Calu3 (cell line): ENCODE measurements at regions not wholly inside any gene's neighbourhood (a gene's known extent, or its start where the extent isn't known, plus 50 kb on each side); places are given as distances from the start of the nearest gene placed in this dataset.

Source experiments
- BruUV-seq: library from RNA; stranded (reverse); fragments of 400-500 nt; replicated peaks from 2 replicates; lab custom pipeline; 2021; lab: Mats Ljungman, UMichigan
- CTCF ChIA-PET: fragments of 300-600 bp; sonication (Branson Sonifier 250); formaldehyde crosslinking; loops from one replicate; lab custom pipeline; 2022; ENCODE audit warnings: antibody characterized with exemption; lab: Charles Lee
- DNase-seq: peaks from one replicate; pipeline ENCODE4 v3.0.0; 2022
- H3K27ac Mint-ChIP-seq: one replicate; pipeline ENCODE4 v1.8.0; 2022; ENCODE audit warnings: mixed read lengths; ENCODE audit not compliant: unreplicated experiment
- H3K27me3 Mint-ChIP-seq: one replicate; pipeline ENCODE4 v1.8.0; 2022; ENCODE audit warnings: mixed read lengths; ENCODE audit not compliant: unreplicated experiment
- H3K36me3 Mint-ChIP-seq: one replicate; pipeline ENCODE4 v1.8.0; 2022; ENCODE audit warnings: mild to moderate bottlenecking, moderate library complexity, mixed read lengths; ENCODE audit not compliant: insufficient read depth, unreplicated experiment
- H3K4me1 Mint-ChIP-seq: one replicate; pipeline ENCODE4 v1.8.0; 2022; ENCODE audit warnings: mild to moderate bottlenecking, low read depth, mixed read lengths; ENCODE audit not compliant: unreplicated experiment
- H3K4me3 Mint-ChIP-seq: one replicate; pipeline ENCODE4 v1.8.0; 2022; ENCODE audit warnings: mild to moderate bottlenecking, low read depth, moderate library complexity, mixed read lengths; ENCODE audit not compliant: unreplicated experiment
- H3K9me3 Mint-ChIP-seq: one replicate; pipeline ENCODE4 v1.8.0; 2022; ENCODE audit warnings: low read depth, mixed read lengths; ENCODE audit not compliant: unreplicated experiment
- intact Hi-C: fragments of 100-400 bp; cut with micrococcal nuclease; formaldehyde crosslinking; loops from one replicate; pipeline ENCODE4 v1.10.0; 2022; ENCODE audit not compliant: unreplicated experiment
- TF ChIP-seq, protein P1 (sequence below): fragments of 200-600 bp; IDR thresholded peaks from one replicate; pipeline ENCODE4 v1.8.0; 2022; ENCODE audit warnings: antibody characterized with exemption; ENCODE audit not compliant: unreplicated experiment

DNA sequence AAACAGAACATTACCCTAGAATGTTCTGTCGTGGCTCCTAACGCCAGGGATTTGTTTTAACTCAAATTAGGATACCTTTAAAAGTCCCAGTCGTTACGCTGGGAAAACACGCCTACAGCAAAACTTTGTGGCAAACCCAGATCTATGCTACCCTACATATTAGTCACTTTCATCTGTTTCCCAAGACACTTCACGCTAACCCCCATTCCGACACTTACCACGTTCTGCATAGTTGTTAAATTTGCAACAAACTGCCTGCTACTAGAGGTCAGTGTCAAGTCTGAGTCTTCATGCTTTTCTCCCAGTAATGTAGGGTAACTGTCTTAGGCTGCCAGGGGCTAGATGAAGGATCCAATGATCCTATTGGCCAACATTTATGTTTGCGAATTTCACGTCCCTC is 140.3 kb downstream of the RASEF start:
- H3K4me3 Mint-ChIP-seq = no peak overlapping the region
- no peak for DNase-seq
- H3K36me3 Mint-ChIP-seq = no peaks in the 10 kb centered on the region
- CTCF ChIA-PET = no interaction called here
- no peaks in the 10 kb centered on the region for H3K9me3 Mint-ChIP-seq
- H3K4me1 Mint-ChIP-seq = peaks cover 10% of the 10 kb centered on the region
- no peaks in the 10 kb centered on the region for H3K27me3 Mint-ChIP-seq
- intact Hi-C loops = no loop called here
- H3K27ac Mint-ChIP-seq = no peak overlapping the region
- TF ChIP-seq, protein P1, sequence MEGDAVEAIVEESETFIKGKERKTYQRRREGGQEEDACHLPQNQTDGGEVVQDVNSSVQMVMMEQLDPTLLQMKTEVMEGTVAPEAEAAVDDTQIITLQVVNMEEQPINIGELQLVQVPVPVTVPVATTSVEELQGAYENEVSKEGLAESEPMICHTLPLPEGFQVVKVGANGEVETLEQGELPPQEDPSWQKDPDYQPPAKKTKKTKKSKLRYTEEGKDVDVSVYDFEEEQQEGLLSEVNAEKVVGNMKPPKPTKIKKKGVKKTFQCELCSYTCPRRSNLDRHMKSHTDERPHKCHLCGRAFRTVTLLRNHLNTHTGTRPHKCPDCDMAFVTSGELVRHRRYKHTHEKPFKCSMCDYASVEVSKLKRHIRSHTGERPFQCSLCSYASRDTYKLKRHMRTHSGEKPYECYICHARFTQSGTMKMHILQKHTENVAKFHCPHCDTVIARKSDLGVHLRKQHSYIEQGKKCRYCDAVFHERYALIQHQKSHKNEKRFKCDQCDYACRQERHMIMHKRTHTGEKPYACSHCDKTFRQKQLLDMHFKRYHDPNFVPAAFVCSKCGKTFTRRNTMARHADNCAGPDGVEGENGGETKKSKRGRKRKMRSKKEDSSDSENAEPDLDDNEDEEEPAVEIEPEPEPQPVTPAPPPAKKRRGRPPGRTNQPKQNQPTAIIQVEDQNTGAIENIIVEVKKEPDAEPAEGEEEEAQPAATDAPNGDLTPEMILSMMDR = no peak
- no TSS peak for BruUV-seq

DNA sequence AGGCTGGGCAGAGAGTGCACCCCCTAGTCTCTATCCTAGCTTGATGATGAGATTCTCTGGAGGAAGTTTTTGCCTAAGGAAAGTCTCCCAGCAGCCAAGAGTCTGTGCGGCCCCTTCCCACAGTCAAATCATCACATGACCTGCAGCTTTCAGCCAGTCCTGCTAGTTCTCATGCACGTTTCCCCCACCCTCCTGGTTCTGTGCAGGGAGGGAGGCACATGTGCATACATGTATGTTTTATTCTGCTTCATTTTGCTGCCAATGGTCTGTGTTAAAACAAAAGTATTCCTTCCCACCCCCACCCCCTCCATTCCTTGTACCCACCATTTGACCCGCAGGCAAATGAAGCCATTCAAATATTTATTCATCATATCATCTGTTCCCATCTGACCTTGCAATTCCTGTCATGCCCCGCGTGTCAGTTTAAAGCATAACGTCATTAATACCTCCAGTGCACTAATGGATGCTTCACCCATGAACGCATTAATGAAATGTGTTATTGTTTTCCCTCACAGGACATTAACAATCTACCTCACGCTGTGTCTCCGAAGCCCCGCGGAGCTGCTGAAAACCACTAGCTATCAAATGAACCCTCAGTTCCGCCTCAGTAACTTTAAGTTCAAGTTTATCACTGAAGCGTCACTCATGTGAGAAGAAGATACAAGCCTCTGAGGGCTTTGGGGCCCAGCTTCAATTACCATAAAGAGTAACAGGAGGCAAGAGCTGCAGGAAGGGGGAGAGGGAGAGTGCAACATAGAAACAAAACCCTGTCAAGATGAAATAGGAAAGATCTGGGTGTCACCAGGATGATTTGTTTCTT is 139.6 kb downstream of the RASEF start:
- no TSS peak for BruUV-seq
- Mint-ChIP-seq H3K4me1 (peaks cover 10% of the 10 kb centered on the region), H3K27me3 (no peaks in the 10 kb centered on the region), H3K27ac (no peak overlapping the region), H3K36me3 (no peaks in the 10 kb centered on the region), H3K9me3 (no peaks in the 10 kb centered on the region), H3K4me3 (no peak overlapping the region)
- CTCF ChIA-PET = interaction anchor here (0.6 kb wide), 1 partner anchor 11 kb away, joined by 3 read pairs; no protein-coding TSS in a partner anchor
- TF ChIP-seq, protein P1 = no peak
- intact Hi-C loops = no loop called here
- DNase-seq = no peak

DNA sequence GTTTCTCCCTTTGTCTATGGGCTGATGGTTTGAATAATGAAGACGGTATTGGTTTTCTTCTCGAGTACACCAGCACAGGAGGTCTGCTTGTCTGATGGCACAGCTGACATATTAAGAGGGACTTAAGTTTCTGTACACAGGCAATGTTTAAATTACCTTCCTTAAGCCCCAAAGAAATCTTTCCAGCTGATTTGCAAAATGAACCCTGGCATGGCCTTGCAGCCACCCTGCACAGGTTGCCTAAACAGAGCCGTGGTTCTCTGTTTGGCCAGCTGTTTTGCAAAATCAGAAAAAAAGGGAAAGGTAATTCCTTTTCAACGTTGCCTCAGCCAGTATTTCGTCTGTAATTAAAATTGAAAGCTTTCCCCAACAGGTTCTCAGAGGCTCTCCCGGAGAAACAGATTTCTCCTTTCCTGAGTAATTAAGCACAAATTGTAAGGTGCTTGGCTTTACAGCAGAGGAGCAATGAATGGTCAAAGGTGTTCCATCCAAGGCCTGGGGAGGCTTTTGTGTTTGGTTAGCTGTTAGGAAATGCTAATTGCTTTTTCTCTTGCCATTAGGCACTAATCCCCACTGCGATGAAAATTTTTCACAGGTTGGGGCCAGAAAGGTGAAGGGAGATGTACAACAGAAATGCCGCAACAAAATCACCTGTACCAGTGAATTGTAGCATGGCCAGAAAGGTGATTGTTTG is 138.9 kb downstream of the RASEF start:
- no TSS peak for BruUV-seq

More for the DNA sequence above, 138.9 kb downstream of the RASEF start:
- DNase-seq = no peak
- H3K36me3 Mint-ChIP-seq = no peaks in the 10 kb centered on the region
- H3K4me1 Mint-ChIP-seq = peaks cover 10% of the 10 kb centered on the region
- TF ChIP-seq, protein P1 = no peak
- no peak overlapping the region for H3K4me3 Mint-ChIP-seq
- no peaks in the 10 kb centered on the region for H3K27me3 Mint-ChIP-seq
- no peak overlapping the region for H3K27ac Mint-ChIP-seq
- no peaks in the 10 kb centered on the region for H3K9me3 Mint-ChIP-seq
- intact Hi-C loops = no loop called here
- CTCF ChIA-PET = no interaction called here
